ENCODE measurements at regions not wholly inside any gene's neighbourhood (a gene's known extent, or its start where the extent isn't known, plus 50 kb on each side); places are given as distances from the start of the nearest gene placed in this dataset.

DNA sequence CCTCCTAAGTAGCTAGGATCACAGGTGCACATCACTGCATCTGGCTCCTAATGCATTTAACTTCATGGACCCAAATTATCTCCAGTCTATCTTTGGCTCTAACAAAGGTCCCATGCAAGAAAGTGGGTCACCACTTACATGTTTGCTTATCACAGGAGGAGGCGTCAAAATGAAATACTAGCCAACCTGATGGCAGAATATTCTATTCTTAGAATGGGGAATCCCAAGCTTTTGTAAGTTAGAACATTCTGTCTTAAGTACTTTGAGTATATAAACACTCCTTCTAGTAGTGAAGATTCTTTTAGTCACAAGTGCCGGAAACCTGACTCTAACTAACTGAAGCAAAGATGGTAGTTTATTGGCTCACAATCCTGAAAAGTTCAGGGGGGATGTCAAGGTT, 72.0 kb upstream of the ADAMTS9 start:
- intact Hi-C loops (cut with DNase I, micrococcal nuclease), result no loop called here
- Mint-ChIP-seq H3K4me3 (no peak overlapping the region), H3K4me1 (no peaks in the 10 kb centered on the region), H3K9me3 (ENCODE audit: low read depth) (peaks cover 2% of the 10 kb centered on the region), H3K27me3 (peaks cover 2% of the 10 kb centered on the region), H3K27ac (no peak overlapping the region), H3K36me3 (ENCODE audit: low read depth) (no peaks in the 10 kb centered on the region)
- ATAC-seq (no peak), DNase-seq (no peak)
- POLR2A ChIA-PET, result no interaction called here
- CTCF ChIA-PET, result interaction anchor here (0.7 kb wide), 1 partner anchor 1313 kb away, joined by 3 read pairs; no protein-coding TSS in a partner anchor

DNA sequence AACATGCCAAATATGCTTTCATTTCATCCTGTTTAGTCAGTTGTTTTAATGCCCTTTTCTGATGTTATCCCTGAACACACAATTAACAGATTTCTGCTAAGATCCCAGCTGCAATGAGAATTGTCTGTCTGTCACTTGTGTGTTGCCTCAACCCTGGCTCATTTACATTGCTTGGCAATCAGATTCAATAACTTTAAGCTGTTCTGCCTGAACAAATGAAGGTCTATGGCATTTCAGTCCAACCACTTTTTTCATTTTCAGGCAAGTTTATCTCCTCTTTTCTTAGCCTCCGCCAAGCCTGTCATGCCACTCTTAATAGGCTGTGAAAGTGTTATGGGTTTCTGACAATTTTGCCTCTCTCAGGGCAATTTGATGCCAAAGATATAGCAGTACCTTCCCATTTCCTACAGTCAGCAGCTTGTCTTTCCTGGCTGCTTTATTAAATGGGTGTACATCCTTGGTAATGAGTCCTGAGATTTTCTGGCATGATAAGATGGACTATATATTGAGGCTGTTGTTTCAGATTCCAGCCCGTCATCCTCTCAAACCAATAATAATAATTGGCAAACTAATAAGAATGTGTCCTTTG, 68.7 kb upstream of the ADAMTS9 start:
- DNase-seq (no peak), ATAC-seq (no peak)
- Mint-ChIP-seq H3K27ac (no peak overlapping the region), H3K27me3 (peaks cover 1% of the 10 kb centered on the region), H3K9me3 (ENCODE audit: low read depth) (peaks cover 3% of the 10 kb centered on the region), H3K36me3 (ENCODE audit: low read depth) (no peaks in the 10 kb centered on the region), H3K4me1 (no peaks in the 10 kb centered on the region), H3K4me3 (no peak overlapping the region)
- ChIA-PET CTCF (interaction anchor here (0.6 kb wide), 1 partner anchor 437 kb away, joined by 3 read pairs; no protein-coding TSS in a partner anchor), POLR2A (no interaction called here)
- intact Hi-C loops (cut with DNase I, micrococcal nuclease), result no loop called here

DNA sequence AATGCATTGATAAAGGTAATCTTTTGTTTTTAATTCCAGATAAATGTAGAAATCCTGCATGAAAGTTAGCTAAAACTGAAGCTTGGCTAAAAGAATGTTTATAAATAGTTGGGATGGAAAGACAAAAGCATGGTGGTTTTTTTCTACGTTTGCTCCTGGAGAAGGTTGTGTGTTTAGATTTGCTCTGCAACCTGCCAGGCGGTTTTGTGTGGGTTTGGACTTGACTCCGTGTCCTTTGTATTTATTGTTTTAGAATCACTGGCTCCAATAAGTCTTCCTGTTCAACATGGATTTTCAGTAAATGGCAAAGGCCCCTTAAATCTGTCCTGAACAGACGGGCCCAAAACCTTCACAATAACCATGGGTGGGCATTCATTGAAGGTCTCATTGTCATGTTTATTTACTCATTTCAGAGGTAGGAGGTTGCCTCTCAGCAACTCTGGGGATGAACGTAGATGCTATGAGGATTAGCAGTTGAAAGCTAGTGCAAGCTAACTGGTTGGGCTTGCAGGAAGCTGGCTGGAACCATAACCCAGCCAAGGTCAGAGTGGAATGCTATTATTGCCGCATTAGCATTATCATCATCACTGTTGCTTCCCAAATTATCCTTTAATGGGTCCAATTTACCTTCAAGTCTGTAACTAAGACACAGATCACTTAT, 60.6 kb upstream of the ADAMTS9 start:
- ATAC-seq (no peak), DNase-seq (no peak)
- Mint-ChIP-seq H3K27me3 (no peaks in the 10 kb centered on the region), H3K9me3 (ENCODE audit: low read depth) (no peaks in the 10 kb centered on the region), H3K27ac (no peak overlapping the region), H3K36me3 (ENCODE audit: low read depth) (no peaks in the 10 kb centered on the region), H3K4me1 (no peaks in the 10 kb centered on the region), H3K4me3 (no peak overlapping the region)
- CTCF ChIA-PET, result no interaction called here
- intact Hi-C loops (cut with DNase I, micrococcal nuclease), result no loop called here
- POLR2A ChIA-PET, result no interaction called here

DNA sequence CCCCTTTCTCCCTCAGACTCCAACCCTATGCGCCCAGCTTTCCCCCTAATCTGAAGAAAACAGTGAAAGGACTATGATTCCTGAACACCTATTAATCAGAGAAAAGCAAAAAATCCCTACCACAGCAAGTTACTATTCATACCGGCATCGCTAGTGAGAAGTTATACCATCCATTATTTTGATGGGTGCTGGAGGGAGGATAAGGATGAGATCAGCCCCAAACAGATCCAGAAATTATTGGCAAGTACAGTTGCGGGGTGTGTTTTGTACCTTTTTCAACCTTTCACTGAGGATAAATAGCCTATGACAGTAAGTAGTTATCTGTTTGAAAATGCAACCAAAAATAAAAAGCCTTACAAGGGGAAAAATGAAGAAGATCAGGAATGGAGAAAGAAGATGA, 59.9 kb upstream of the ADAMTS9 start:
- Mint-ChIP-seq H3K27ac (no peak overlapping the region), H3K4me1 (no peaks in the 10 kb centered on the region), H3K36me3 (ENCODE audit: low read depth) (no peaks in the 10 kb centered on the region), H3K9me3 (ENCODE audit: low read depth) (no peaks in the 10 kb centered on the region), H3K27me3 (no peaks in the 10 kb centered on the region), H3K4me3 (no peak overlapping the region)
- no peak for ATAC-seq
- CTCF ChIA-PET, result no interaction called here
- intact Hi-C loops (cut with DNase I, micrococcal nuclease), result no loop called here
- no peak for DNase-seq
- POLR2A ChIA-PET, result no interaction called here

DNA sequence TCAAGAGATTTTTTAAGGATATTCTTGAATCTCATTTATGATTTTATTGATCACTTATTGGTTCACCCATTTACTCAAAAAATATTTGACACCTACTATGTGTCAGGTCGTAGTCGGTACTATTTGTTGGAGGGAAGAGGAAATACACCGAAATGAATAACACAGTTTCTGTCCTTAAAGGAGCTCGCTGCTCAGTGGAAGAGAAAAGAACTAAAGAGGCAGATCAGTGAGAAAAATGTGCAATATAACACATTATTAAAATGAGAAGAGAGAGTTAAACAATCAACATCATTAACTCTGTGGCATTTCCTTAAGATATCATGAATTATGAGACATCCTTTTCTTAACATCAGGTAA, 56.1 kb upstream of the ADAMTS9 start:
- intact Hi-C loops (cut with DNase I, micrococcal nuclease), result no loop called here
- no peak for ATAC-seq
- Mint-ChIP-seq H3K27me3 (no peaks in the 10 kb centered on the region), H3K36me3 (ENCODE audit: low read depth) (no peaks in the 10 kb centered on the region), H3K9me3 (ENCODE audit: low read depth) (no peaks in the 10 kb centered on the region), H3K4me1 (no peaks in the 10 kb centered on the region), H3K27ac (no peak overlapping the region), H3K4me3 (no peak overlapping the region)
- CTCF ChIA-PET, result no interaction called here
- POLR2A ChIA-PET, result no interaction called here
- no peak for DNase-seq

DNA sequence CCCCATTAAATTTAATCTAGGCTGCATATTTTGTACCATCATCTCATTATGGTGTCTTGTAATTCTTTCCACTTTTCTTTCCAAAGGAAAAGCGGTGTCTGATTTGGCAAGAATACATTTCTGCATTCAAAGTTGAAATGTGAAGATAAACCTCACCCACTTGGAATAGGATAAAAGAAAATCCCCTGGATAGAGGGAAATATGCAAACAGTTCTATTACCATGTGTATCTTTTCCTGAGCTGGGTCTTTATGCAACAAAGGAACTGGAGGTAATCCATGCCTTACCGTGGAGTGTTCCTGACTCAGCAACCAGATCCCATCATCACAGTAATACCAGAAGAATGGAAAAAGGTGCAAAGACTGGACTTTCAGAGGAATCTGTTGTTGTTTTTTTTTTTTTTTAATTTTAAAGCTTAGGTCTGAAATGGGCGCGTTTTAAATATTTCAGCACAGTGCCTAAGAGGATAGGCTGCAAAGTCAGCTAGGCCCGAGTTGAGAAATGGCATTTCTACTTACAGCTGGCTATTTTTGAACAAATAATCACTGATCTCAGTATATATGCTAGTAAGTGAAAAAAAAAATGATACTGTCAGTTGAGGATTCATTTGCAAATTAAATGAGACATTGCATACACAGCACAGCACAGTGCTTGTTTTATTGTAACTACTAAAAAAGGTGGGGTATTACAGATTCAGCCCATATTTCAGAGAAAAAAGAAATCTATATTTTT, 55.5 kb upstream of the ADAMTS9 start:
- ChIA-PET POLR2A (no interaction called here), CTCF (no interaction called here)
- DNase-seq, result no peak
- H3K4me3 Mint-ChIP-seq, result no peak overlapping the region
- H3K4me1 Mint-ChIP-seq, result no peaks in the 10 kb centered on the region
- H3K27me3 Mint-ChIP-seq, result no peaks in the 10 kb centered on the region
- no peak for ATAC-seq
- no peak overlapping the region for H3K27ac Mint-ChIP-seq
- H3K36me3 Mint-ChIP-seq (ENCODE audit: low read depth), result no peaks in the 10 kb centered on the region
- no peaks in the 10 kb centered on the region for H3K9me3 Mint-ChIP-seq (ENCODE audit: low read depth)
- intact Hi-C loops (cut with DNase I, micrococcal nuclease), result no loop called here

DNA sequence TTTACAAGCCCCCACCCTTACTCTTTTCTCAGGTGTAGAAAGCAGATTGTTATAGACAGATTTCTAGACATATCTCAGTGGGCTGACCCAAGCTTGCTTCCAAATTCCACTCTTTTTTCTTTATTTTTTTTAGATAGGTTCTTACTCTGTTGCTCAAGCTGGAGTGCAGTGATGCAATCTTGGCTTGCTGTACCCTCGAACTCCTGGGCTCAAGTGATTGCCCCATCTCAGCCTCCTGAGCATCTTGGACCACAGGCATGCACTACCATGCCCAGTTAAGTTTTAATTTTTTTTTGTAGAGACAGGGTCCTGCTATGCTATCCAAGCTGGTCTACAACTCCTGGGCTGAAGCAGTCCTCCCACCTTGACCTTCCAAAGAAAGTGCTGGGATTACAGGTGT, 53.5 kb upstream of the ADAMTS9 start:
- CTCF ChIA-PET, result interaction anchor here (0.5 kb wide), 1 partner anchor 87 kb away, joined by 4 read pairs; no protein-coding TSS in a partner anchor

DNA sequence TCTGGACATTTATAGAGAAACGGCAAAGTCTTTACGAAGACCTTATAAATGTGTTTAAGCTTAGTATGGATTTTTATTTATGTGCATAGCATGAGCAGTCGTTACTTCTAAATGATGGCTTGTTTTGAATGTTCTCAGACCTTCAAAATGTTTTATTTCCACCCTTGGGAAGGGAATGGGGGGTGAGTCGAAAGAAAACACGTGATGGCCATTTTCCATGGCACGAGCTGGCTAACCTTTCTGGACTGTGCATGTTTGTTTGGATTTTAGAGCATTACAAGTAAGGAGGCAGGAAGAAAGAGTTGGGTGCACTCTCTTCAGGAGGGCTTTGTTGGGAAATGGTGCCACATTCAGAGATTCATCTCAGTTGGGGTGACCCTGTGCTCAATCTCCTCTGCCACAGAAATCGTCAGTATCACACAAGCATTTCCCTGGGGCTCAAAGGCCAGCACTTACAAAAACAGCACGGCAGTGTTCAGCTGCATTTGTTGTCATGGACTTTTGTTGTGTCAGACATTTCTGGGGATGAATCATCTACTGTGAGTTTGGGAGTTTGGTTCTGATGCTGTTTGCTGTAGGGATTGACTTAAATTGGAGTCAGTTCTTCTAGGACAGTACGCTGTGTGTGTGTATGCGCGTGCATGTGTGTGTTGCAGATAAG, 52.3 kb upstream of the ADAMTS9 start:
- CTCF ChIA-PET, result no interaction called here
- H3K27ac Mint-ChIP-seq, result no peak overlapping the region

More for the DNA sequence above, 53.5 kb upstream of the ADAMTS9 start:
- no peaks in the 10 kb centered on the region for H3K9me3 Mint-ChIP-seq (ENCODE audit: low read depth)
- intact Hi-C loops (cut with DNase I, micrococcal nuclease), result no loop called here
- H3K4me3 Mint-ChIP-seq, result no peak overlapping the region
- no peak for ATAC-seq
- POLR2A ChIA-PET, result no interaction called here
- no peak for DNase-seq
- no peaks in the 10 kb centered on the region for H3K36me3 Mint-ChIP-seq (ENCODE audit: low read depth)
- no peak overlapping the region for H3K27ac Mint-ChIP-seq
- H3K4me1 Mint-ChIP-seq, result no peaks in the 10 kb centered on the region
- H3K27me3 Mint-ChIP-seq, result no peaks in the 10 kb centered on the region

More for the DNA sequence above, 52.3 kb upstream of the ADAMTS9 start:
- Mint-ChIP-seq H3K4me3 (no peak overlapping the region), H3K9me3 (ENCODE audit: low read depth) (no peaks in the 10 kb centered on the region), H3K4me1 (no peaks in the 10 kb centered on the region), H3K27me3 (no peaks in the 10 kb centered on the region), H3K36me3 (ENCODE audit: low read depth) (no peaks in the 10 kb centered on the region)
- intact Hi-C loops (cut with DNase I, micrococcal nuclease), result no loop called here
- POLR2A ChIA-PET, result no interaction called here
- DNase-seq, result no peak
- no peak for ATAC-seq
